ENCODE measurements at regions not wholly inside any gene's neighbourhood (a gene's known extent, or its start where the extent isn't known, plus 50 kb on each side); places are given as distances from the start of the nearest gene placed in this dataset.

DNA sequence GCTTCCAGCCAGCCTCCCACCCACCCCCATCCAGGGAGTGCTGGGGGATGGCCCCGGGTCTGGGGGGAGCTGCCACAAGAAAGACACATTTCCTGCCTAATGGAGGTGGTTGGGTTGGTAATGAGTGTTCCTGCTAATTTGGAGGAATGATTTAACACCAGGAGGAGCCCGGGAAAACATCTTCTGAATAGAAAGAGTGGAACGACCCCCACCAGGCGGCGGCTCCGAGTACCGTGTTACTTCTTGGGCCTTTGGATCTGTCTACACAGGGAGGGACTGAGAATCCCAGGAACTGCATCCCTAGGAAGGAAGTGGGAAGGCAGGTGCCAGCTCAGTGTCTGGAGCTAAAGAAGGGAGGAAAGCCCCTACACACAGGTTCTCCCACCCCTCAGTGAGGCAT is 64.6 kb downstream of the TSPAN17 start:
- H3K4me3 Mint-ChIP-seq = no peak overlapping the region
- no peaks in the 10 kb centered on the region for H3K9me3 Mint-ChIP-seq
- H3K36me3 Mint-ChIP-seq = no peaks in the 10 kb centered on the region
- no peaks in the 10 kb centered on the region for H3K4me1 Mint-ChIP-seq (ENCODE audit: low read depth in 2 of 2)
- no peak for ATAC-seq
- H3K27ac Mint-ChIP-seq = no peak overlapping the region
- peaks cover 21 to 28% of the 10 kb centered on the region in 2 donors for H3K27me3 Mint-ChIP-seq
- DNase-seq (ENCODE audit: low spot score) = no peak

DNA sequence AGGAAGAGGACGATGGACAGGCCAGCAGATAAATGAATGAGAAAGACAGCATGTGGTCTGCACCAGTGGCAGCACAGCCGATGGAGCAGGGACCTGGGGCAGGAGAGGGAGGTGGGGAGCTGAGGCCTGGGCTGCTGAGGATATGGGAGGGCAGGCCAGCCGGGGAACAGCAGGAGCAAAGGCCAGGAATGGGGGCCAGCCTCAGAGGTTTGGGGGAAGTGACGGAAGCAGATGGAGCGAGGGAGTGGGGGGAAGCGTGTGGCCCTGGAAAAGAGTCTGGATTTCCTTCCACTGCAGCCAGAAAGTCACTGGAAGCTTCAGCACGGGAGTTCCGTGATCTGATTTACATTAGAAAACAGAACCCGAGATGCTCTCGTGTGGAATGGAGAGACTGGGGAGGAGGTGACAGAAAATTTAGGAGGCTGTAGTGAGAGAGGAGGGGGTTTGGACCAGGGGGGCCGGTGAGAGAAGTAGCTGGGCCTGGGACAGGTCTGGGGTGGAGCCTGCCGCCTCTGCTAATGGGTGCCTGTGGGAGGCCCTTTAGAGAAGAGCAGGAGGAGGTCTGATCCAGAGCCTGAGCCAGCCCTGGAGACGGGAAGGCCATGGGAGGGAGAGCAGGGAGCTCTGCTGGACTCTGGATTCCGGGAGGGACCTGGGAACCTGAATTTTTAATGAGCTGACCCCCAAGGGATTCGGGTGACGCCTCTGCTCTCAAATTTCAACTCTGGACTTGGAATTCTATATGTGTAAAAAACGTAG is 65.4 kb downstream of the TSPAN17 start:
- no peaks in the 10 kb centered on the region for H3K9me3 Mint-ChIP-seq
- H3K27me3 Mint-ChIP-seq = peaks cover 26 to 30% of the 10 kb centered on the region in 2 donors
- no peaks in the 10 kb centered on the region for H3K4me1 Mint-ChIP-seq (ENCODE audit: low read depth in 2 of 2)
- H3K4me3 Mint-ChIP-seq = no peak overlapping the region
- no peak for ATAC-seq
- H3K27ac Mint-ChIP-seq = no peak overlapping the region
- no peak for DNase-seq (ENCODE audit: low spot score)
- H3K36me3 Mint-ChIP-seq = no peaks in the 10 kb centered on the region

DNA sequence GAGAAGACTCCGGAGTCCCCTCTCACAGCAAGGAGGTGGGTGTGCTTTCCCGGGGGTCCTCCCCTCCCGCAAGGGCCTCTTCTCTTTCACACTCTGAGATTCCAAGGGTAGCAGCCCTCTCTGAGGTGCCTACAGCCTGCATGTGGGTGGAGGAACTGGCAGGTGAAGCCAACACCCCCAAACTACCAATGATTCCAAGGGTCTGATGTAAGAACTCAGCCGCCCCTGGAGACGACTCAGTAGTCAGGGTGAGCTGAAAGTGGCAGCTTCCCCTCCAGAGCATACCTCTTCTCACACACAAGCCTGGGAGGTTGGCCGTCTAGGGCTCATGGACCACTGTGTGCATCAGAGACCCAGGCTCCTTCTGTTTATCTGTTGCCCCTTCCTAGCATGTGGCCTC is 66.1 kb downstream of the TSPAN17 start:
- no peak overlapping the region for H3K27ac Mint-ChIP-seq
- H3K36me3 Mint-ChIP-seq = no peaks in the 10 kb centered on the region
- no peak overlapping the region for H3K4me3 Mint-ChIP-seq
- ATAC-seq (no peak), DNase-seq (ENCODE audit: low spot score) (no peak)
- H3K4me1 Mint-ChIP-seq (ENCODE audit: low read depth in 2 of 2) = no peaks in the 10 kb centered on the region
- H3K9me3 Mint-ChIP-seq = no peaks in the 10 kb centered on the region
- peaks cover 26 to 30% of the 10 kb centered on the region in 2 donors for H3K27me3 Mint-ChIP-seq

DNA sequence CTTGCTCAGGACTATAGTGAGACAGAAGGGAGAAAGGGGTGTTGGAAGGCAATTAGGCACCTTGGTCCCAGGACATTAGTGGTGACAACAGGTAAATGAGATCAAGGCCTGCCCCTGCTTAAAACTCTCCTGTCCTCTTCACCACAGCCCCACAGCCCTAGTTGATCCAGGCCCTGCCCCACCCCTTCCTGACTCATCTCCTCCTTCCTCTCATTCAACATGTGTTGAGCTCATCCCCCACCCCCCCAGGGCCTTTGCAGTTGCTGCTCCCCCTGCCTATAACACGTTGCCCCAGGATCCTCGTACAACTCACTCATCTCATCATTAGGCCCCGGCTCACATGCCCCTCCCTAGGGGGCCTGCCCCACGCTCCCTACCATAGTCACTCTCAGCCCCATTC is 66.8 kb downstream of the TSPAN17 start:
- Mint-ChIP-seq H3K27me3 (peaks cover 27 to 32% of the 10 kb centered on the region in 2 donors), H3K36me3 (no peaks in the 10 kb centered on the region), H3K4me3 (no peak overlapping the region), H3K9me3 (no peaks in the 10 kb centered on the region), H3K4me1 (ENCODE audit: low read depth in 2 of 2) (no peaks in the 10 kb centered on the region), H3K27ac (no peak overlapping the region)
- peak in 1 of 2 donors; percentile 29 for ATAC-seq
- no peak for DNase-seq (ENCODE audit: low spot score)

DNA sequence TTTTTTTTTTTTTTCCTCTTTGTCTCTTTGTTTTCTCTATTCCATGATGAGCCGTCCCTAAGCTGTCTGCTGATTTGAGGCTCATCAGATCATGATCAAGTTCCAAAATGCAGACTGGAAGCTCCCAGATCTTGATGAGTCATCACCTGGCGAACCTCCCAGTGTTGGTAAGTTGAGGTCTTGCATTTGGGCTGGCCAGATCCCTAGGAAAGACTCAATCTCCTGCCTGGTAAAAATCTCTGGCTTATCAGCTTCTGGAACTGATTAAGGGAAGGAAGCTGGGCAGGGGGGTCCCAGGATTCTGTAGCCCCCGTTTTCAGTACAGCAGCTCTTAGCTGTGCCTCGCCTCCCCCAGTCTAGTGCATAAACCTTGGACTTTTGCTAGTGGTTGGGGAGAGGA is 69.0 kb downstream of the TSPAN17 start:
- DNase-seq (ENCODE audit: low spot score) (no peak), ATAC-seq (no peak)
- peaks cover 0 to 1% of the 10 kb centered on the region in 2 donors for H3K4me1 Mint-ChIP-seq (ENCODE audit: low read depth in 2 of 2)
- peaks cover 29 to 38% of the 10 kb centered on the region in 2 donors for H3K27me3 Mint-ChIP-seq
- no peak overlapping the region for H3K27ac Mint-ChIP-seq
- H3K4me3 Mint-ChIP-seq = no peak overlapping the region
- H3K9me3 Mint-ChIP-seq = no peaks in the 10 kb centered on the region
- no peaks in the 10 kb centered on the region for H3K36me3 Mint-ChIP-seq

DNA sequence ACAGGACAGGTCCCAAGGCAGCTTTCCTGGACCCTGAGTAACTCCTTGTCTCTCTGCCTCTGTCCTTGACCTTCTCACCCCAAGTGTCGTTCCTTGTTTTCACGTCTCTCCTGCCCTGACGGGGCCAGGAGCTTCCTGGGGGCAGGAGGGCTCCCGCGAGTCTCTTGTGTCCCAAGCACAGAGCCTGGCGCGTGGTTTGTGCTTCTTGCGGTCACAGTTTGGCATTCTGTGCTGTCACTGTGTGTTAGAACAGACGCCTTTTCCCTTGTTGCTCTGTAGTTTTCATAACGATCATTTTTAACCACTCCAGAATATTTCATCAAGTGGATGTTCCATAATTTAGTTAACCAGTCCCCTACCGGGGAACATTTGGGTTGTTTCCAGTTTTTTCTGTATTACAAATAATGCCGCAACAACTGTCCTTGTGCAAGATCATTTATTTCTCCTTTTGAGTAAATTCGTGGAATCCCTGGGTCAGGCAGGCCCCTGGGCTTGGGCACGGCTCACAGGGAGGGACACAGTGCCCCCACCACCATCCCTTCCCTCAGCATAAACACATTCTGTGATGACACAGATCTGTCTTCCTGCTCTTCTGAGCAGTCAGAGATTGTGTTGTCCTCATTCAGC is 71.9 kb downstream of the TSPAN17 start:
- no peak overlapping the region for H3K27ac Mint-ChIP-seq
- H3K27me3 Mint-ChIP-seq = peaks cover 20 to 28% of the 10 kb centered on the region in 2 donors
- H3K9me3 Mint-ChIP-seq = no peaks in the 10 kb centered on the region
- H3K4me1 Mint-ChIP-seq (ENCODE audit: low read depth in 2 of 2) = peaks cover 14 to 21% of the 10 kb centered on the region in 2 donors
- no peaks in the 10 kb centered on the region for H3K36me3 Mint-ChIP-seq
- no peak for ATAC-seq
- no peak overlapping the region for H3K4me3 Mint-ChIP-seq
- no peak for DNase-seq (ENCODE audit: low spot score)

DNA sequence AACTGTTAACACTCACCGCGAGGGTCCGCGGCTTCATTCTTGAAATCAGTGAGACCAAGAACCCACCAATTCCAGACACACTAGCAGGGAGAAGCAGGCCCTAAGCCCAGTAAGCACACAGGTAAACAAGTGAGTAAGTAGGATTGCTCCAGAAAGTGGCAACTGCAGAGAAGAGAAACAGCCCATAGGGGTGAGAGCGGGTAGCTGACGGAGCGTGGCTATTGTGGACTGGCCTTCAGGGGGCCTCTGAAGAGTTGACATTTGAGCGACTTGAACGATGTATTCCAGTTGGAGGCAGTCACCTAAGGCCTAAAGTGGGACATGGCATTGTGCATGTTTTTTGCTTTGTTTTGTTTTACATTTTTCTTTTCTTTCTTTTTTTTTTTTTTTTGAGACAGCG is 74.2 kb downstream of the TSPAN17 start:
- H3K36me3 Mint-ChIP-seq = no peaks in the 10 kb centered on the region
- H3K27me3 Mint-ChIP-seq = peaks cover 14 to 15% of the 10 kb centered on the region in 2 donors

DNA sequence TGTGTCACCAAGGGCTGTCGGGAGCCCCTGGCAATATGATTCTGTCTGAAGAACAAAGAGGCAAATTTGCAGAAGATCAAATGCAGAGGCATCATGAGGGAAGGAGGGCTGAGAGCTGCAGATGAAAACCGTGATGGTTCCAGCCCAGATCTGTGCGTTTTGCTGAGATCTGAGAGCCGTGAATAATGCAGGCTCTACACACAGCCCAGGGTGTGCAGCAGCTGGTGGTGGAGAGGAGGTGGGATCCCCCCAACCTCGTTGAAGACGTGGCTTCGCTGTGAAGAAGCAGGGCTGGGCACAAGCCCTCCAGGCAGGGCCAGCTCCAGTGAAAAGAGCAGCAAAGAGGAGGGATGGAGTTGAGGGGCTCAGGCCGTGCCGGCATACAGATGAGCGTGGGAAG is 75.5 kb downstream of the TSPAN17 start:
- DNase-seq (ENCODE audit: low spot score) (no peak), ATAC-seq (no peak)
- H3K27ac Mint-ChIP-seq = no peak overlapping the region
- peak overlapping the region; percentile 59 for H3K4me3 Mint-ChIP-seq
- H3K27me3 Mint-ChIP-seq = peaks cover 7 to 8% of the 10 kb centered on the region in 2 donors
- no peaks in the 10 kb centered on the region for H3K36me3 Mint-ChIP-seq
- no peaks in the 10 kb centered on the region for H3K9me3 Mint-ChIP-seq
- H3K4me1 Mint-ChIP-seq (ENCODE audit: low read depth in 2 of 2) = peaks cover 25 to 46% of the 10 kb centered on the region in 2 donors

More for the DNA sequence above, 74.2 kb downstream of the TSPAN17 start:
- H3K4me3 Mint-ChIP-seq = peak overlapping the region; percentile 27
- H3K9me3 Mint-ChIP-seq = no peaks in the 10 kb centered on the region
- ATAC-seq = no peak
- peak overlapping the region in 1 of 2 donors; percentile 47 for H3K27ac Mint-ChIP-seq
- DNase-seq (ENCODE audit: low spot score) = no peak
- peaks cover 20 to 39% of the 10 kb centered on the region in 2 donors for H3K4me1 Mint-ChIP-seq (ENCODE audit: low read depth in 2 of 2)

DNA sequence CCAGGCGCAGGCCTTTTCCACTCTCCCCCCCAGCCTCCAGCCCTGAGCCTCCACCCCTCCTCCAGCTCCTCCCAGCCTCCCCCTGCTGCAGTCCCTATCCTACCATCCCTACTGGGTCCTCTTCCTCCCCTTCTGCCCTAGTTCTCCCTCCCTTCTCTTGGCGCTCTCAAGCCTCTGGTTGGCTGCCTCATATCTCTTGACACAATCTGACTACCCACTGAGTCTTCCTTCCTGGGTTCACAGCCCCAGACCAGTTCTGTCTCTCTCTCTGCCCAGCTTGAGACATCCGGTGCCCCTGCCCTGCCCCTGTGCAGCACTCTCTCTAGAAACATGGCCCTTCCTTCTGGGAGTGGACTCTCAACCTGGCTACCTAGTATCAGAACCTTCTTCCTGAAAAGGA is 76.2 kb downstream of the TSPAN17 start:
- H3K4me1 Mint-ChIP-seq (ENCODE audit: low read depth in 2 of 2) = peaks cover 25 to 46% of the 10 kb centered on the region in 2 donors
- peaks cover 7 to 8% of the 10 kb centered on the region in 2 donors for H3K27me3 Mint-ChIP-seq
- no peak for DNase-seq (ENCODE audit: low spot score)
- H3K36me3 Mint-ChIP-seq = no peaks in the 10 kb centered on the region
- peak overlapping the region in 1 of 2 donors; percentile 35 for H3K27ac Mint-ChIP-seq
- no peaks in the 10 kb centered on the region for H3K9me3 Mint-ChIP-seq
- peak overlapping the region; percentile 60 for H3K4me3 Mint-ChIP-seq
- ATAC-seq = peak; percentile 76 to 78

DNA sequence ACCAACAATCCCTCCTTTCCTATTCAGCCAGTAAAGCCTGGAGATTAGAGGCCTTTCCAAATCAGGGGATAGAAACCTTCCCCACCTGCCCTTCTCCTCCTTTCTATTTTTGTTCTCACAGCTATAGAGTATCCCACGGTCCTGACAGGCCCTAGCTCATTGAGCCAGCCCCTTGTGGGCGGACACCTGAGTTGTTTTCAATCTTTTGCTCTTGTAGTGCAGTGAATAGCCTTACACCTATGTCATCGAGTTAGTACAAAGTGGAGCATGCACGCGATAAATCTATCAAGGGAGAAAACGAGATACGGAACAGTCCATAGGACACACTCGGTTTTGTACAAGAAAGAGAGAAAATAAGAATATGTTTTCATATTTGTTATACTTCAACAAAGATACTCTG is 77.2 kb downstream of the TSPAN17 start:
- no peak for ATAC-seq
- H3K27me3 Mint-ChIP-seq = peaks cover 1 to 4% of the 10 kb centered on the region in 2 donors
- peaks cover 25 to 51% of the 10 kb centered on the region in 2 donors for H3K4me1 Mint-ChIP-seq (ENCODE audit: low read depth in 2 of 2)

DNA sequence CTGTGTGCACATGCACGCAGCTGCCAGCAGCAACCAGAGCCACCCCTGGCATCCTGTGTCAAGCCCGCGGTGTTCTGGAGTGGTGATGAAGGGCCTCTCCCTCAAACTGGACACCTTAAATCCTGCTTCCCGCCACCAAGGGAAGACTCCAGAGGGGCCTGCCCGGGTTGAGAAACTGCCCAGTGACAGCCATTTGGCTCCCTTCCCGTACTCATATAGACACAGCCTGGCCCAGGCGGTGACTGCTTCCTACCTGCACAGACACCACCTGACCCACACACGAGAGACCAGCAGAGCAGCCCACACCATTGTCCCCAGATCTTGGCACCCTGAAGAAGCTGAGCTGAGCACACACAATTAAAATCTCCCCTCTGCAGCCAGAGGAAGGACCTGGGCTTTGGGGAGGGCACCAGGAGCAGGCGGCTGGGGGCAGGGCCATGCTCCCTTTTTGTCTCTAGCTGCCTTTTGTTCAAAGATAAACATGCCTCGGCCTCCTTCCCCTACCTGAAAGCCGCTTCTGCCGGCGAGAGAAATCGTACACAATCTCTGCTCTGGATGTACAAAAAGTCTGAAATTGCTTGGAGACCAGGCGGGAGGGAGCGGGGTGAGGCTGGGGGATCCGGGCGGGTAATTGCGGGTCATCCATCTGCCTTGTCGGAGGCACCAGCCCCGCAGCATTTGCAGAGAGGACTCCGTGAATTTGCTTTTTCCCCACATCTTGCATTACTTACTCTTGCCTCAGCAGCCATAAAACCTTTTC is 78.4 kb downstream of the TSPAN17 start:
- Mint-ChIP-seq H3K4me1 (ENCODE audit: low read depth in 2 of 2) (peaks cover 25 to 53% of the 10 kb centered on the region in 2 donors), H3K36me3 (no peaks in the 10 kb centered on the region), H3K27ac (no peak overlapping the region), H3K9me3 (no peaks in the 10 kb centered on the region), H3K4me3 (peak overlapping the region; percentile 17), H3K27me3 (peaks cover 0 to 11% of the 10 kb centered on the region in 2 donors)
- no peak for ATAC-seq
- no peak for DNase-seq (ENCODE audit: low spot score)

More for the DNA sequence above, 77.2 kb downstream of the TSPAN17 start:
- Mint-ChIP-seq H3K27ac (no peak overlapping the region), H3K9me3 (no peaks in the 10 kb centered on the region), H3K4me3 (no peak overlapping the region), H3K36me3 (no peaks in the 10 kb centered on the region)
- no peak for DNase-seq (ENCODE audit: low spot score)

DNA sequence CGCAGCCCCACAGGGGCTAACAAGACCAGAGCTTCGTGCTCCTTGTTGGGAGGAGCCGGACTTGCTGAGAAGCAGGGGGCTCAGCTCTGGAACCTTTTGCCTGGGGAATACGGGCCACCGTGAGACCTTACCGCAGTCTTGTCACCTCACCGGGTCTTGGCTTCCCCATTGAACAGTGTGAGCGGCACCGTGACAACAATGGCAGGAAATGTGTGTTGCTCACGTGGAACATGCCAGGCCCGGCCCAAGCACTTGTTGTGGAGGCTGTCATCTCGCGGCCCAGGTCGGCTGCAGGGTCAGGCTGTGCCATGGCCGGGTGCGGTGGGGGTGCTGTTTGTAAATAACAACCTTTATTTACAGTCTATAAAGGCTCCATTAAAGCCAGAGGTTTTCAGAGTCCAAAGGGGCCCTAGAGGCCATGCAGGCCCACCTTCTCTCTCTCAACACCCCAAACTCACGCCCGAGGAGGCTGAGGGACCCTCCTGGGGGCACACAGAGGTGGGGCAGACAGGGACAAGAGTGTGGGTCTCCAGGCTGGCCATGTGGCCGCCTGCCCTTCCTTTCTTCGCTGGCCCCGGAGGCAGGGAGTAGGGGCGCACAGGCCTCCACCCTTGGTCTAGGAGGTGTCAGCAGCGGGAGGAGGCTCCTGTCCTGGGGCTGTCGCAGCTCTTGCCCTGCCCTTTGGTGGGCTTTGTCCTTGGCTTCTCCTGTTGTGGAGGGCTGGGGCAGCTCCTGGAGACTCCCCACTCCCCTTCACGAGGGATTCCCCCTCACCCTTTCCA is 79.7 kb downstream of the TSPAN17 start:
- Mint-ChIP-seq H3K27ac (no peak overlapping the region), H3K36me3 (no peaks in the 10 kb centered on the region), H3K4me1 (ENCODE audit: low read depth in 2 of 2) (peaks cover 33 to 55% of the 10 kb centered on the region in 2 donors), H3K27me3 (peaks cover 0 to 11% of the 10 kb centered on the region in 2 donors), H3K4me3 (peak overlapping the region; percentile 20), H3K9me3 (no peaks in the 10 kb centered on the region)
- ATAC-seq = peak; percentile 51 to 62
- no peak for DNase-seq (ENCODE audit: low spot score)

DNA sequence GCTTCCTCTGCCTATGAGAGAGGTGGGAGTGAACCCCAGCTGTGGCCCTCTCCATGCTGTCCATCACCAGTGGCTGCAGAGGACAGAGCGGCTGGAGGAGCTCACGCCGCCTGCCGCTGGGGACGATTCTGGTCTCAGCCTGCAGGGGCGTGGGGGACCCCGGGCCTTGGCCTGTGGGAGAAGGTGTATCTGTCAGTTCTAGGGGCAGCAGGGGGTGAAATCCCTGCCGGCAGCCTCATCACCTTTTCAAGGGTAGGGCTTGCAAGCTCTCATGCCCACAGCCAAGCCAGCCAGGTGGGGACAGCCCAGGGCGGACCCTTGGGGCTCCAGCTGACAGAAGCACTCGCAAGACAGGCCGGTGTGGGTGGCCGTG is 80.2 kb downstream of the TSPAN17 start:
- peaks cover 0 to 11% of the 10 kb centered on the region in 2 donors for H3K27me3 Mint-ChIP-seq
- no peak overlapping the region for H3K4me3 Mint-ChIP-seq
- ATAC-seq (no peak), DNase-seq (ENCODE audit: low spot score) (no peak)
- no peak overlapping the region for H3K27ac Mint-ChIP-seq
- no peaks in the 10 kb centered on the region for H3K36me3 Mint-ChIP-seq
- peaks cover 36 to 56% of the 10 kb centered on the region in 2 donors for H3K4me1 Mint-ChIP-seq (ENCODE audit: low read depth in 2 of 2)
- no peaks in the 10 kb centered on the region for H3K9me3 Mint-ChIP-seq

Measured in natural killer cell treated with Interleukin-12 subunit alpha and Interleukin-12 subunit beta and Interleukin-15 and Interleukin-18, amount 100 ng/mL, for 72 hours (primary cell).